HG03565 (cell line): ENCODE measurements at regions not wholly inside any gene's neighbourhood (a gene's known extent, or its start where the extent isn't known, plus 50 kb on each side); places are given as distances from the start of the nearest gene placed in this dataset.
"Not testable (repeated sequence)": the region's sequence is repeated elsewhere in the genome, so short reads cannot be mapped to it uniquely, and the experiment has no call there.

Source experiments
- ATAC-seq: cut with Tn5 transposase; IDR thresholded peaks from one replicate; pipeline ENCODE4 v1.9.1; 2021; ENCODE audit warnings: mild to moderate bottlenecking, moderate library complexity; ENCODE audit not compliant: unreplicated experiment

DNA sequence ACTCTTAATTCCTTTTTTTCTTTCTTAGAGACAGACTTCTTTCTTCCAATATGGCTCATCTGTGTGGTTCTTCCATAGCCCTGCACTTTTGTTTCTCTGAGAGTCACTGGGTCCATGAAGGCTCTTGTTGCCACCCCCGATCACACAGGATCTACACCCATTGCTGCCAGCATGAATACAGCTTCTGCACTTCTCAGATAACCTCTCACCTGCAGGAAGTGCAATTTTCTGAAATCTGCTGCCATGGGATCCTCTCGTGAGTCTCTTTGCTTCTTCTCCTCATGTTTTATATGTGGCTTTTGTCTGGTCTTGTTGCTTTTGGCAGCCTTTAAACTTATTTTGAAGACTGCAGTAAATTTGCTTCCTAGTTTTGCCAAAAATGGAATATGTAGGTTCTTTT lies 171.2 kb downstream of the TMEM167A start:
- no peak for ATAC-seq

GRCh38 chr5:82901281-82901888 lies 175.8 kb downstream of the TMEM167A start:
- no peak for ATAC-seq

GRCh38 chr5:82894716-82895115 lies 182.5 kb downstream of the TMEM167A start:
- ATAC-seq: no peak

DNA sequence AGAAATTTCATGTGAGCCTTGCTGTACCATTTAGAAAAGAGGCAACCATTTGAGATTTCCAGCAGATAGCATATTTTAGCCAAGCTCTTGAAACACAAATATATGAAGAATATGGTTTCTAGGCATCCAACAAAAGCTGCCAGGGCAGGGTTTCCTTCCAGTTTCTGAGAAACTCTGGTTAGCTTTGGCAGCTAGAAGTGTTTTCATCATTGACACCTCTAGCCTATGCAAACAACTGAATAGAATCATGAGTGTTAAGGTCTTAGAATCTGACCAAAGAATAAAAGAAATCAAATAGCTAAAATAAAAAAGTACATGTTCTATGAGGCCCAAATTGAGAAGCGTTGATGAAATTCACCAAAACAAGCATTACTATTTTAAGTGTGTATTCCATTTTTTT lies 188.1 kb downstream of the TMEM167A start:
- ATAC-seq: no peak

- no peak for ATAC-seq
Measured at GRCh38 chr5:82886911-82887310, 190.3 kb downstream of the TMEM167A start.

- peak; percentile 50 for ATAC-seq
Measured at GRCh38 chr5:82885627-82886389, 191.4 kb downstream of the TMEM167A start.

DNA sequence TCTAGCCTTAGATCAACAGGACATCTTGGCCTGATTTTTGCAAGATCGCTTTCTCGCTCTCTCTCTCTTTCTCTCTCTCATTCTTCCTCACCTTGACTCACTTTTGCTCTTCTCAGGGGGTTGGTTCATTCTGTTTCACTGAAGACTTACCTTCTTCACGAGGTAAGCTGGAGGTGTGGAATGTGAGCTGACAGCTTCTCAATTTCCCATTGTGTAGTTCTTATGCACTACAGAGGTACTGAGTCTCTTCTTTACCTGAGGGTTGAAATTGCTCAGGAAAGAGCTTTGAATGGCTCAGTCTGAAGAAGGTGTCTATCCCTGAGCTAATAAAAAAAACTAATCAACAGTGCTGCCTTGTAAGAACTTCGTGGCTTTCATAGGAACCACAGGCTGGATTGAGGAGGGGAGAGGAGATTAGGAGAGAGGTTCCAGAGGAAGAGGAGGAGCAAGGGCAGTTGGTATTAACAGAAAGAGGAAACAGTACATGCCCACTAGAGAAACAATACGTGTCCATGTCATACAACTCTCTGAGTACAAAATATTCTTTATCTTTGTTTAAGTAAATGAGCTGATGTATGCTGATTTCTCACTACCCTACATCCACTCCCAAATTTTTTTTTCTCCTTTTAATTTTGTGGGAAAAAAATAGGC lies 192.2 kb downstream of the TMEM167A start:
- ATAC-seq: no peak

DNA sequence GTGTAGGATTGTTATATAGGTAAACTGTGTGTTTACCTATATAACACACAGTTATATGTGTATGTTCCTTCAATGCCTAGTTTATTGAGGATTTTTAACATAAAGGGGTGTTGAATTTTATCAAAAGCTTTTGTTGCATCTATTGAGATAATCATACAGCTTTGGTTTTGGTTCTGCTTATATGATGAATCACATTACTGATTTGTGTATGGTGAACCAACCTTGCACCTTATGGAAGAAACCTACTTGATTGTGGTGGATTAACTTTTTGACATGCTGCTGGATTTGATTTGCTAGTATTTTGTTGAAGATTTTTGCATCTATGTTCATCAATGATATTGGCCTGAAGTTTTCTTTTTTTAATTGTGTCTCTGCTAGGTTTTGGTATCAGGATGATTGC lies 194.9 kb downstream of the TMEM167A start:
- ATAC-seq: no peak

DNA sequence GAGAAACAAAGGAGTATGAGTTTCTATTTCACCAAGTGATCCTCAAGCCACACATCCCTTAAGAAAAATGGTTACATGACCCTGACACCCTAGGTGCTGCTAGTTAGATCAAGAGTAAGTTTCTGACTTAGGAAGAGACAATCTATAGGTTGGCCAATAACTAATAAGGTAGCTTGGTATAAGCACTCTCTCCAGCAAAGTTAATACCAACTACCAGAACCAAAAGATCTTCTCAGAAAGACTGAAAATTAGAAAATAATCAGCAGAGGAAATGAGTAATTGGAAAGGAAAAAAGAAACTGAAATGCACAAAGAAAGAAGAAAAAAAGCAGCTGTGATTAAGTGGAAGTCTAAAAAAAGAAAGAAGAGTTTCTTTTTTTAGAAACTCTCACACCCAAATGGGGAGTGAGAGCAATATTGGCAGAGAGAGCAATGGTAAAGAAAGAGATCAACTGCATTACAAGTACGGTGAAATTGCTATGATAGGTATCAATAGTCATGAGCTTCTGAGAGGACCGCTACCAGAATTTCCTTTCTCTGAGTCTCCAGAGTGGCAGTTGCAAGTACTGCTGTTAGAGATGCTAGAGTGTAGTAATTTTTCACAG lies 195.5 kb downstream of the TMEM167A start:
- peak; percentile 40 for ATAC-seq

DNA sequence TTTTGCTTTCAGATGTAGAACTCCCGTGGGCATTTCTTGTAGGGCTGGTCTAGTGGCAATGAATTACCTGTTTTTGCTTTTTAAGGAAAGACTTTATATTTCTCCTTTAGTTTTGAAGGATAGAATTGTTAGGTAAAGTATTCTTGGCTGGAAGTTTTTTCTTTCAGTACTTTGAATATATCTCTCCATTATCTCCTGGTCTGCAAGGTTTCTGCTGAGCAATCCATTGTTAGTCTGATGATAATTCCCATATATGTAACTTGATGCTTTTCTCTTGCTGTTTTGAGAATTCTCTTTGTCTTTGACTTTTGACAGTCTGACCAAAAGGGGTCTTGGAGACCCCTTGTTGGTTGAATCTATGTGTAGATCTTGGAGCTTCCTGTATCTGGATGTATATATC lies 198.1 kb downstream of the TMEM167A start:
- no peak for ATAC-seq

- ATAC-seq: no peak
Measured at GRCh38 chr5:82873452-82873851, 203.7 kb downstream of the TMEM167A start.

- not testable (repeated sequence) for ATAC-seq
Measured at GRCh38 chr5:82872321-82873288, 204.6 kb downstream of the TMEM167A start.

DNA sequence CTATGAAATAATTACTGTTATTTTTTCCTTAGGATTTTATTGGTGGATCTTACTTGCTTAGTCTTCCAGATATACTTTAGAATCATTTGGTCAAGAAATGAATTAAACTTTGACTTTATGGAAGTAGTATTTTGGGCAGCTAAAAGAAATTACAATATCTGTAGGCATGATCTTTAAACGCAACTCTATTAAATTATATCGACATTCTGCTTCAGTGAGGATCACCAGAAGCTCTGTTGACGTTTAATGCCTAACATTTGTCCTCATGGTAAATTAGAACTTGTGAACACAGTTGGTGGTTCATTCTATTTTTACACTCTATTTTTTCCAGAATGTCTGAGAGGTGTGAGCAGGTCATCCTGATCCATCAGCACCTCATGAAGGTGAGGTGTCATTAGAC lies 211.6 kb downstream of the TMEM167A start:
- ATAC-seq: no peak

GRCh38 chr5:82863266-82863665 lies 213.9 kb downstream of the TMEM167A start:
- no peak for ATAC-seq

DNA sequence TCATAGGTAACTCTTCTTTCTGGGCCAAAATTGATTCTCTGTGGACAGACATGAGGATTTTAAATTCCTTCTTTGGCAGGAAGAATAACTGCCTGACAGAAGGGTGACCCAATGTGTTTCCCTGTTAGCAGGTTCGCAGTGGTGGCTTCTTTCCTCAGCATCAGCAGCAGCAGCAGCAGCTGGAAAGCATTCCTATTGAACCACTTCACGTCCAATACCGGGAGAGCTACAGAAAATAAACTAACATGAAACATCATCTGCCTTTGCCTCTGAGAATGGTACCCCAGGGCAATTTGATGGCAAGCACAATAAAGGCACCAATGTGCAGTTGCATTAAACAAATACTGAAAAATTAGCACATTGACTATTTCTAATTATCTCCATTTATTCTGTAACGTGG lies 214.5 kb downstream of the TMEM167A start:
- no peak for ATAC-seq

DNA sequence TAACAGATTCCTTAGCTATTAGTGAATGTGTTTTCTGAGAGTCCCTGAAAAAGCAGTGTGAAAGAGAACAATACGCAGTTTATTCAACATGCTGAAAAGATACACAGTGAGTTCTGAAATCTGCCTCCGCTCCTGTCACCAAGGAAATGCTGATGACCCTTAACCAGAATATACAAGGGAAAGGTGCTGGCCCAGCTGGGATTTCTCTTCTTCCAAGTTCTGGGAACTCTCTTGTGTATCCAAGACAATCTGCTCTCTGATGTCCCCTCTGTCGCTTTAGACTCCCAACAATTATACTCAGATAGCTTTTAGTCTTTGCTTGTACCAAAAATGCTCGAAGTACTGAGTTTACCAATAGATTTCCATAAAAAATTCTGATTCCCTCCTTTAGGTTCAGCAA lies 214.9 kb downstream of the TMEM167A start:
- ATAC-seq: no peak

DNA sequence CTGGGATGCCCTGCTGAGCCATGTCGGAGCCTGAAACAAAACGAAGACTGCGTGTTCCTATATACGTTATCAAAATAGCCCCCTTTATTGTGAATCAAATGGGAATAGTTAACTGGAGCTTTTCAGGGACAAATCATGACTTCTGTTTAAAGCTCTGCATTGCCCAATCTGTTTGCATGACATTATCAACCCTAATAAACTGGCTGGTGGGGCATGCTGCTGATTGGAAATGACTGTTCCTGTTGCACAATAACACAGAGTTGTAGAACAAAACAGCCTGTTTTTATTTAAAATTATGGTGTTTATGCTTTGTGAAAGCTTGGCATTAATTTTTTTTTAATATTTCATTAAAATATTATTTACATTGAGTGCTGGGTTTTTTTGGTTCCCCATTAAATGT lies 215.5 kb downstream of the TMEM167A start:
- ATAC-seq: no peak

GRCh38 chr5:82859451-82860140 lies 217.6 kb downstream of the TMEM167A start:
- ATAC-seq: no peak

- ATAC-seq: no peak
Measured at GRCh38 chr5:82858151-82859025, 218.8 kb downstream of the TMEM167A start.
